HEK293T (cell line): ENCODE measurements at regions not wholly inside any gene's neighbourhood (a gene's known extent, or its start where the extent isn't known, plus 50 kb on each side); places are given as distances from the start of the nearest gene placed in this dataset.

Experiments used
- ARNT ChIP-seq: fragments of 450-650 bp; IDR thresholded peaks from 2 replicates; pipeline ENCODE4 v1.6.1; 2017; ENCODE audit warnings: mild to moderate bottlenecking
- BHLHE40 ChIP-seq: fragments of 450-650 bp; IDR thresholded peaks from 2 replicates; pipeline ENCODE4 v1.6.1; 2016; ENCODE audit warnings: mild to moderate bottlenecking, moderate library complexity, borderline replicate concordance
- CTBP1 ChIP-seq: fragments of 450-650 bp; IDR thresholded peaks from 2 replicates; pipeline ENCODE4 v1.6.1; 2016; ENCODE audit warnings: borderline replicate concordance
- ELF4 ChIP-seq: fragments of 450-650 bp; IDR thresholded peaks from 2 replicates; pipeline ENCODE4 v1.6.1; 2017; ENCODE audit warnings: antibody characterized with exemption
- FOXA1 ChIP-seq: fragments of 450-650 bp; IDR thresholded peaks from 2 replicates; pipeline ENCODE4 v1.6.1; 2016; ENCODE audit warnings: mild to moderate bottlenecking
- FOXK2 ChIP-seq: fragments of 450-650 bp; IDR thresholded peaks from 2 replicates; pipeline ENCODE4 v1.6.1; 2016; ENCODE audit warnings: mild to moderate bottlenecking
- FOXM1 ChIP-seq: fragments of 450-650 bp; IDR thresholded peaks from 2 replicates; pipeline ENCODE4 v1.6.1; 2017; ENCODE audit warnings: mild to moderate bottlenecking, borderline replicate concordance
- HDGF ChIP-seq: fragments of 450-650 bp; IDR thresholded peaks from 2 replicates; pipeline ENCODE4 v1.6.1; 2017; ENCODE audit warnings: antibody characterized with exemption, borderline replicate concordance
- NFRKB ChIP-seq: fragments of 450-650 bp; IDR thresholded peaks from 2 replicates; pipeline ENCODE4 v1.6.1; 2016; ENCODE audit warnings: mild to moderate bottlenecking, moderate library complexity
- PKNOX1 ChIP-seq: fragments of 450-650 bp; IDR thresholded peaks from 2 replicates; pipeline ENCODE4 v1.6.1; 2016
- SP1 ChIP-seq: fragments of 450-650 bp; IDR thresholded peaks from 2 replicates; pipeline ENCODE4 v1.6.1; 2017
- SUZ12 ChIP-seq: fragments of 450-650 bp; IDR thresholded peaks from 2 replicates; pipeline ENCODE4 v1.6.1; 2016; ENCODE audit warnings: mild to moderate bottlenecking
- TARDBP ChIP-seq: fragments of 450-650 bp; IDR thresholded peaks from 2 replicates; pipeline ENCODE4 v1.6.1; 2016

GRCh38 chr16:17526956-17527937, 56.5 kb upstream of the XYLT1 start:
- no peak for TF ChIP-seq BHLHE40
- no peak for TF ChIP-seq PKNOX1
- no peak for TF ChIP-seq SP1
- TF ChIP-seq FOXA1: no peak
- TF ChIP-seq SUZ12: no peak
- no peak for TF ChIP-seq ARNT
- no peak for TF ChIP-seq NFRKB
- no peak for TF ChIP-seq HDGF
- no peak for TF ChIP-seq FOXM1
- TF ChIP-seq FOXK2: no peak
- no peak for TF ChIP-seq TARDBP
- no peak for TF ChIP-seq CTBP1
- TF ChIP-seq ELF4: no peak
